GM15510 (cell line): ENCODE measurements at regions not wholly inside any gene's neighbourhood (a gene's known extent, or its start where the extent isn't known, plus 50 kb on each side); places are given as distances from the start of the nearest gene placed in this dataset.

ENCODE experiments used
- POLR2A ChIP-seq: IDR thresholded peaks from 3 replicates; pipeline ENCODE4 v1.6.1; 2011; ENCODE audit warnings: borderline replicate concordance; ENCODE audit not compliant: insufficient read length; ENCODE audit errors: extremely low read depth

DNA sequence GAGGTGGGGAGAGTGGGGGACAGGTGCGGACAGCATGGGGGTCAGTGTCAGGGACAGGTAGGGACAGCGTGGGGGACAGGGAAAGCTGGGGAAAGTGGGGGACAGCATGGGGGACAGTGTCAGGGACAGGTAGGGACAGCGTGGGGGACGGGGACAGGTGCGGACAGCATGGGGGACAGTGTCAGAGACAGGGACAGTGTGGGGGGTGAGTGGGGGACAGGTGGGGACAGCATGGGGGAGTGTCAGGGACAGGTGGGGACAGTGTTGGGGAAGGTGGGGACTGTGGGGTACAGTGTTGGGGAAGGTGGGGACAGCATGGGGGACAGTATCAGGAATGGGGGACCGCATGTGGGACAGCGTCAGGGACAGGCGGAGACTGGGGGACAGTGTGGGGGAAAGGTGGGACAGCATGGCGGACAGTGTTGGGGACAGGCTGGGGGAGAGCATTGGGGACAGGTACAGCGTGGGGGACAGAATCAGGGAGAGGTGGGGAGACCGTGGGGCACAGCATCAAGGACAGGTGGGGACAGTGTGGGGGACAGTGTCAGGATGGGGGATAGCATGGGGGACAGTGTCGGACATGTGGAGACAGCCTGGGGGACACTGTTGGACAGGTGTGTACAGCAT lies 96.1 kb downstream of the TMEM121 start:
- no peak for TF ChIP-seq POLR2A

DNA sequence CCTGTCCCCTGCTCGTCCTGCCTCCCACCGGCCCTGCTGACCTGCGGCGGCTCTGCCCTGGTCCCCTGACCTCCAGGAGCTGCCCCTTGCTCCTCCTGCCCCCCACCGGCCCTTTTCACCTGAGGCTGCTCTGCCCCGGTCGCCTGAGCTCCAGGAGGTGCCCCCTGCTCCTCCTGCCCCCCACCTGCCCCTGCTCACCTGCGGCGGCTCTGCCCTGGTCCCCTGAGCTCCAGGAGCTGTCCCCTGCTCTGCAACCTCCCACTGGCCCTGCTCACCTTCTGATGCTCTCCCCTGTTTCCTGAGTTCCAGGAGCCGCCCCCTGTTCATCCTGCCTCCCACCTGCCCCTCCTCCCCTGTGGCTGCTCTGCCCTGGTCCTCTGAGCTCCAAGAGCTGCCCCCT lies 101.3 kb downstream of the TMEM121 start:
- TF ChIP-seq POLR2A, result no peak

DNA sequence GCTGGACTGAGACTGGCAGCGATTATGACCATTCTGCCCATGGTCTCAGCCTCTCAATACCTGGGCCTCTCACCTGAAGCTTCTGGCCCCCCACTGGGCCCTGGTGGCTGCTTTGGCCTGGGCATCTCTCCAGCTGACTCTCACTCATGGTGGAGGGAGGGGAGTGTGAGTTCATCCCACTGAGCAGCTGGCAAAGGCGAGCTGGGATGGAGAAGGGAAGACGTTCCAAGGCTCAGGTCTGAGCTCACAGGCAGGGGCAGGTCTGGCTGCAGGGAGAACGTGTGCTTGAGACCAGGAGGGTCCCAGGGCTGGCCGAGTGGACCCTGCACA lies 103.5 kb downstream of the TMEM121 start:
- TF ChIP-seq POLR2A, result no peak

DNA sequence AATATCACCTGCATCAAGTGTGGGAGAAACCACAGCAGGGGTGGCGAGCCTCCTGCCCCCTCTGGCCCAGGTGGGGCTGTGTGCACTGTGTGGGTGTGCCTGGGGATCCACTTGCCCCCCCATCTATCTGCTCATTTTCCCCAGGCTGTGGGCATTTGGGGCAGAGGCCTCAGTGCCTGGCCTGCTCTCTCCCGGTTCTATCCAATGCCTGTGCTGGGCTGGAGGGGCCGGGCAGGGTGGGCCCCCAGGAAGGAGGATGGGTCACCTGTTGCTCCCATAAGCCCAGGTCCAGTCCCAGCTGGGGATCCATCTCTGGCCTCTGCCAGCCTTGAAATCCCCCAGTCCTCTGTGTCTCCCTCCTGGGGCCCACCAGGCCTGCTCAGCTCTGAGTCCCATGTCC lies 105.6 kb downstream of the TMEM121 start:
- no peak for TF ChIP-seq POLR2A

DNA sequence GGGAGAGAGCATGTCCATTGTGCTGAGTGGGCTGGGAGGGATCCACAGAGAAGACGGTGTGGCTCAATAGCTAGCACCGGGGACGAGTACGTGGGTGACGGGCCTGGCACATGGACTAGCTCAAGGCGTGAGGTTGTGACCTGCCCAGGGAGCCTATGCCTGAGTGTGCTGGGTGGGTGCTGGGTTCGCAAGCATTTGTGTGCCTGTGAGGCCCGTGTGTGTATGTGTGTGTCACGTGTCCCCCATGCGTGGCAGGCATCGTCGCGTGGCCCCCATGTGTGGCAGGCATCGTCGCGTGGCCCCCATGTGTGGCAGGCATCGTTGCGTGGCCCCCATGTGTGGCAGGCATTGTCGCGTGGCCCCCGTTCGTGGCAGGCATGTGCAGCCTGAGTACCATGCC lies 109.2 kb downstream of the TMEM121 start:
- TF ChIP-seq POLR2A, result no peak

DNA sequence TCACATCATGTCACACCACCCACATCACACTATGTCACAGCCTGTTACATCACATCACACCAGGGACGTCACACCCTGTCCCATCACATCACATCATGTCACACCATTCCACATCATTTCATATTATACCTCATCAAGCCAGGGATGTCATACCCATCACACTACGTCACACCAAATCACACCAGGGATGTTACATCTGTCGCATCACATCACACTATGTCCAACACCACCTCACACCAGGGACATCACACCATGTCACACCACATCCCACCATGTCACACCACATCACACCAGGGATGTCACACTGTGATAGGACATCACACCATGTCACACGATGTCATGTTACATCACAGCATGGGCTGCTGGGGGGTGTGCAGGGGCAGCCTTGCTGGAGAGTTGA lies 110.6 kb downstream of the TMEM121 start:
- TF ChIP-seq POLR2A, result no peak

DNA sequence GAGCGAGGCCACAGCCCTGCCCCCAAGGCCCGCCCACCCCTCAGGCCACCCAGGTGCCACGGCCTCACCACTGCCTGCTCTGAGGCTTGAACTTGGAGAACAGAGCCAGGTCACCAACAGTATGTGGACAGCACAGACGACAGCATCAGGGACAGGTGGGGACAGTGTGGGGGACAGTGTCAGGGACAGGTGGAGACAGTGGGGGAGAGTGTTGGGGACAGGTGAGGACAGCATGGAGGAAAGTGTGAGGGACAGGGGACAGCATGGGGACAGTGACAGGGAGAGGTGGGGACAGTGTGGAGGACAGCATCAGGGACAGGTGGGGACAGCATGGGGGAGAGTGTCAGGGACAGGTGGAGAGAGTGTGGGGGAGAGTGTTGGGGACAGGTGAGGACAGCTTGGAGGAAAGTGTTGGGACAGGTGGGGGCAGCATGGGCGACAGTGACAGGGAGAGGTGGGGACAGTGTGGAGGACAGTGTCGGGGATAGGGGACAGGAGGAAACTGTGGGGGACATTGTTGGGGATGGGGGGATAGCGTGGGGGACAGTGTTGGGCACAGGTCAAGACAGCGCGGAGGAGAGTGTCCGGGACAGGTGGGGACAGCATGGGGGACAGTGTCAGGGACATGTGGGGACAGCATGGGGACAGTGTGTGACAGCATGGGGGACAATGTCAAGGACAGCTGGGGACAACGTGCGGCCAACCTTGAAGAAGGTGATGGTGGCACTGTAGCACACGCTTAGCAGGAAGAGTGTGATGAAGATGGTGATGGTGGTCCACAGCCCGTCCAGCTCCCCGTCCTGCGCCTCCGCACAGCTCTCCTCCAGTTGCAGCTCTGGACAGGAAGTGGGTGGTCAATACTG lies 114.9 kb downstream of the TMEM121 start:
- no peak for TF ChIP-seq POLR2A

DNA sequence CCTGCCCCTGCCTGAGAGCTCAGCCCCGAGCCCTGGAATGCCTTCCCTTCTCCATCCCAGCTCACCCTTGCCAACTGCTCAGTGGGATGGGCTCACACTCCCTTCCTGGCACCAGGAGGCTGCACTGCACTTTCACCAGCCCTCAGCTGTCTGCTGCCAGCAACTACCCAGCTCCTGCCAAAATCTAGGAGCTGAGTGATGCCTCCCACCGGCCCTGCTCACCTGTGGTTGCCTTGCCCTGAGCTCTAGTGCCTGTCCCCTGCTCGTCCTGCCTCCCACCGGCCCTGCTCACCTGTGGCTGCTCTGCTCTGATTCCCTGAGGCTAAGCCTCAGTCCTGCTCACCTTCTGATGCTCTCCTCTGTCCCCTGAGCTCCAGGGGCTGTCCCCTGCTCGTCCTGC lies 119.8 kb downstream of the TMEM121 start:
- no peak for TF ChIP-seq POLR2A

DNA sequence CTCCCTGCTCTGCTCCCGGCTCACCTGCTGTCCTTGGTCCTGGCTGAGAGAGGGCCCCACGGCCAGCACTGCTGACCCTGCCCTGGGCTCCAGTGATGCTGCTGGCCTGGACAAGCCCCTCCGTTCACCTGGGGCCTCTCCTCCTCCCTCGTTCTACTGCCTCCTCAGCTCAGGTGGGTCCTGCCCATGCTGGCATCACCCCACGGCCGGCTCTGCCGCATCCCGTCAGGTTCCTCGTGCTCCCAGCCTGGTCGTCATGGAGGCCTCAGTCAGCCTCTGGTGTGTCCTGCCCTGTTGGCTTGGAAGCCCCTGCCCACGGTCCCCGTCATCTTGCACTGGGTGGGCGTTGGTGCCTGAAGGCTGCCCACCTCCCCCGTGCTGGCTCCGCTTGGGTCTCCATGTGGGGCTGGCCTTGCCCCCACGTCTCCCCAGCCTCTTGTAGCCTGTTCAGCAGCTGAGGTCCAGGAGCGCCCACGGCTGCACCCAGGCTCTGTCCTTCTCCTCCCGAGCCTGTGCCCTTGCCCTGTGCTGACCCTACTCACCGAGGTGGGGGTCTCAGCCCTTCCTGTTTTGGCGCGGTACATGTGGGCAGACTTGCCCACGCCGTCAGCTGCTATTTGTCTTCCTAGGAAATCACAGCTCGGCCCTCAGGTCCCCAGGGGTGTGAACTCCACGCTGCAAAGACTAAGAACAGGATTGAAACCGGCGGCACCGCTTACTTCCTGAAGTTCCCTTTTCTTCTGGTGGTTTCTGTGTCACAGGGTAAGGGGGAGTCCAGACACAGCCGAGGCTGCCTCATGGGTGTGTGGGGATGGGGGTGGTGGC lies 121.6 kb downstream of the TMEM121 start:
- no peak for TF ChIP-seq POLR2A

DNA sequence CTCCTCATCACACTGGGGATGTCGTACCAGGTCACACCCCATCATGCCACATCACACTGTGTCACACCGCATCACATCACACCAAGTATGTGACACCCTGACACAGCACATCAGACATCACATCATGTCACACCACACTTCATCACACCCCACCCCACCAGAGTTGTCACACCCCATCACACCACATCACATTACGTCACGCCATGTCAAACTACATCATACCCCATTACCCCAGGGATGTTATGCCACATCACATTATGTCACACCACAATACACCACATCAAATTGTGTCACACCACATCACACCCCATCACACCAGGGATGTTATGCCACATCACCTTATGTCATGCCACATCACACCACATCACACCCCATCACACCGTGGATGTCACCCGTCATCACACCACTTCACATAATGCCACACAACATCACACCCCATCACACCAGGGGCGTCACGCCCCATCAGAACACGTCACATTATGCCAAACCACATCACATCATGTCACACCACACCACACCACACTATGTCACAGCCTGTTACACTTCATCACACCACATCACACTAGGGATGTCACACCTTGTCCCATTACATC lies 133.6 kb downstream of the TMEM121 start:
- no peak for TF ChIP-seq POLR2A

DNA sequence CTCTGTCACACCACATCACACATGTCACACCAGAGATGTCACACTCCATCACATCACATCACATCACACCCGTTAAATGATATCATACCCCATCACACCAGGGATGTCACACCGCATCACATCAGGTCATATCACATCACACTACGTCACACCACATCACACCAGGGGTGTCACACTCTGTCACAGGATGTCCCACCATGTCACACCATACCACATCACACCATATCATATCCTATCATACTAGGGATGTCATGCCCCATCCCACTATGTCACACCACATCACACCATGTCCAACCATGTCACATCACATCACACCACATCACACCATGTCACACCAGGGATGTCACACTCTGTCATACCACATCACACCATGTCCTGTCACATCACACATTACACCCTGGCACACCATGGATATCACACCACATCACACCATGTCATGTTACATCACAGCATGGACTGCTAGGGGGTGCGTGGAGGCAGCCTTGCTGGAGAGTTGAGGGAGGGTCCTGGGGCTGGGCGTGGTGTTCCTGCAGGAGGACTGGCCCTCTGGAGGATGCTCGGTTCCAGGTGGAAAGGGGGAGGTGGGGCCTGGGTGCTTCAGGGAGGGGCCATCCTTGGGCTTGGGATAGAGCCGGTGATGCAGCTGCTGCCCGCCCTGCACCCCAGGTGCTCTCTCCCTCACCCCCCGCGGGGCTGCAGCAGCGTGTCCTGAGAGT lies 134.6 kb downstream of the TMEM121 start:
- no peak for TF ChIP-seq POLR2A

DNA sequence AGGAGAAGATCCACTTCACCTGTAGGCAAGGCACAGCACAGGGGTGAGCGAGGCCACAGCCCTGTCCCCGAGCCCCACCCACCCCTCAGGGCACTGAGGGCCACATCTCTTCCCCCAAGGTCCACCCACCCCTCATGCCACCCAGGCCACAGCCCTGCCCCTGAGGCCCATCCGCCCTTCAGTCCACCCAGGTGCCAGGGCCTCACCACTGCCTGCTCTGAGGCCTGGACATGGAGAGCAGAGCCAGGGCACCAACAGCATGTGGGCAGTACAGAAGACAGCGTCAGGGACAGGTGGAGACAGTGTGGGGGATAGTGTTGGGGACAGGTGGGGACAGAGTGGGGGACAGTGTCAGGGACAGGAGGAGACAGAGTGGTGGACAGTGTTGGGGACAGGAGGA lies 138.3 kb downstream of the TMEM121 start:
- TF ChIP-seq POLR2A, result no peak

DNA sequence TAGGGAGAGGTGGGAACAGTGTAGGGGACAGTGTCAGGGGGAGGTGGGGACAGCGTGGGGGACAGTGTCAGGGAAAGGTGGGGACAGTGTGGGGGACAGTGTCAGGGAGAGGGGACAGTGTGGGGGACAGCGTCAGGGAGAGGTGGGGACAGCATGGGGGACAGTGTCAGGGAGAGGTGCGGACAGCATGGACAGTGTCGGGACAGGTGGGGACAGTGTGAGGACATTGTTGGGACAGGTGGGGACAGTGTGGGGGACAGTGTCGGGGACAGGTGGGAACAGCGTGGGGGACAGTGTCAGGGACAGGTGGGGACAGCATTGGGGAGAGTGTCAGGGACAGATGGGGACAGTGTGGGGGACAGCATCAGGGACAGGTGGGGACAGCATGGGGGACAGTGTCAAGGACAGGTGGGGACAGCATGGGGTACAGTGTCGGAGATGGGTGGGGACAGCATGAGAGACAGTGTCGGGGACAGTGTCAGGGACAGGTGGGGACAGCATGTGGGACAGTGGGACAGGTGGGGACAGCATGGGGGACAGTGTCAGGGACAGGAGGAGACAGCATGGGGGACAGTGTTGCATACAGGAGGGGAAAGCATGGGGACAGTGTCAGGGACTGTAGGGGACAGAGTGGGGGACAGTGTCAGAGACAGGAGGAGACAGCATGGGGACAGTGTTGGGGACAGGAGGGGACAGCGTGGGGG lies 139.0 kb downstream of the TMEM121 start:
- no peak for TF ChIP-seq POLR2A

DNA sequence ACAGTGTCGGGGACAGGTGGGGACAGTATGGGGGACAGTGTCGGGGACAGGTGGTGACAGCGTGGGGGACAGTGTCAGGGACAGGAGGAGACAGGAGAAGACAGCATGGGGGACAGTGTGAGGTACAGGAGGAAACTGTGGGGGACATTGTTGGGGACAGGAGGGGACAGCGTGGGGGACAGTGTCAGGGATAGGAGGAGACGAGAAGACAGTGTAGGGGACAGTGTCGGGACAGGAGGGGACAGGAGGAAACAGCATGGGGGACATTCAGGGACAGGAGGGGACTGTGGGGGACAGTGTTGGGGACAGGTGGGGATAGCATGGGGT lies 139.5 kb downstream of the TMEM121 start:
- TF ChIP-seq POLR2A, result no peak
